ENCODE measurements at regions not wholly inside any gene's neighbourhood (a gene's known extent, or its start where the extent isn't known, plus 50 kb on each side); places are given as distances from the start of the nearest gene placed in this dataset.

- H3K4me1 ChIP-seq (replicated peaks in 1 of 2), result no peaks in the 10 kb centered on the region
- in situ Hi-C loops (cut with MboI; ENCODE audit: low pct_unique_long_range_greater_than_20kb in 2 of 9, low sequenced_read_pairs in 9 of 9, unreplicated experiment in 9 of 9), result no loop called here
- 50 to 100% (median 90%) methylated on average over 1 to 8 of the region's 13 CpGs; no CpG with 5 or more reads in 3 of the 10 experiments for WGBS, 10 experiments
- H3K27ac ChIP-seq, result no peak overlapping the region
- H3K4me3 ChIP-seq, result no peak overlapping the region
- no peak for ATAC-seq (replicated peaks in 6 of 8)
Measured at GRCh38 chr4:153064571-153064970, 128.4 kb downstream of the FHDC1 start.

GRCh38 chr4:153065276-153065675, 129.2 kb downstream of the FHDC1 start:
- WGBS, 10 experiments, result 40 to 100% (median 82%) methylated on average over 2 to 7 of the region's 9 CpGs; no CpG with 5 or more reads in 3 of the 10 experiments
- no peak overlapping the region for H3K27ac ChIP-seq
- ATAC-seq (replicated peaks in 6 of 8), result no peak
- H3K4me1 ChIP-seq (replicated peaks in 1 of 2), result no peaks in the 10 kb centered on the region
- in situ Hi-C loops (cut with MboI; ENCODE audit: low pct_unique_long_range_greater_than_20kb in 2 of 9, low sequenced_read_pairs in 9 of 9, unreplicated experiment in 9 of 9), result no loop called here
- H3K4me3 ChIP-seq, result no peak overlapping the region

- WGBS, 10 experiments, result 40 to 100% (median 67%) methylated on average over 1 of the region's 1 CpG; no CpG with 5 or more reads in 5 of the 10 experiments
- no peak overlapping the region for H3K27ac ChIP-seq
- in situ Hi-C loops (cut with MboI; ENCODE audit: low pct_unique_long_range_greater_than_20kb in 2 of 9, low sequenced_read_pairs in 9 of 9, unreplicated experiment in 9 of 9), result no loop called here
- ATAC-seq (replicated peaks in 6 of 8), result peak in 2 of 8 experiments; percentile 64 to 67
- no peaks in the 10 kb centered on the region for H3K4me1 ChIP-seq (replicated peaks in 1 of 2)
- no peak overlapping the region for H3K4me3 ChIP-seq
Measured at GRCh38 chr4:153067376-153067775, 131.3 kb downstream of the FHDC1 start.

GRCh38 chr4:153068751-153069150, 132.6 kb downstream of the FHDC1 start:
- in situ Hi-C loops (cut with MboI; ENCODE audit: low pct_unique_long_range_greater_than_20kb in 2 of 9, low sequenced_read_pairs in 9 of 9, unreplicated experiment in 9 of 9), result no loop called here
- H3K4me1 ChIP-seq (replicated peaks in 1 of 2), result peaks cover 3 to 6% of the 10 kb centered on the region in 2 donors
- no peak for ATAC-seq (replicated peaks in 6 of 8)
- no peak overlapping the region for H3K27ac ChIP-seq
- H3K4me3 ChIP-seq, result no peak overlapping the region
- 64 to 100% (median 90%) methylated on average over 1 to 7 of the region's 7 CpGs for WGBS, 10 experiments

GRCh38 chr4:153071958-153072598, 132.2 kb upstream of the TRIM2 start:
- in situ Hi-C loops (cut with MboI; ENCODE audit: low pct_unique_long_range_greater_than_20kb in 2 of 9, low sequenced_read_pairs in 9 of 9, unreplicated experiment in 9 of 9), result no loop called here
- H3K4me1 ChIP-seq (replicated peaks in 1 of 2), result peaks cover 3 to 6% of the 10 kb centered on the region in 2 donors
- H3K4me3 ChIP-seq, result no peak overlapping the region
- peak in 6 of 8 experiments; percentile 29 to 61 (median 37) for ATAC-seq (replicated peaks in 6 of 8)
- H3K27ac ChIP-seq, result no peak overlapping the region

GRCh38 chr4:153072661-153073060, 131.6 kb upstream of the TRIM2 start:
- Histone ChIP-seq H3K4me3 (no peak overlapping the region), H3K27ac (no peak overlapping the region), H3K4me1 (replicated peaks in 1 of 2) (peaks cover 3 to 6% of the 10 kb centered on the region in 2 donors)
- in situ Hi-C loops (cut with MboI; ENCODE audit: low pct_unique_long_range_greater_than_20kb in 2 of 9, low sequenced_read_pairs in 9 of 9, unreplicated experiment in 9 of 9), result no loop called here
- no peak for ATAC-seq (replicated peaks in 6 of 8)

GRCh38 chr4:153074486-153074885, 129.8 kb upstream of the TRIM2 start:
- in situ Hi-C loops (cut with MboI; ENCODE audit: low pct_unique_long_range_greater_than_20kb in 2 of 9, low sequenced_read_pairs in 9 of 9, unreplicated experiment in 9 of 9), result no loop called here
- 29 to 100% (median 92%) methylated on average over 1 of the region's 1 CpG; no CpG with 5 or more reads in 1 of the 10 experiments for WGBS, 10 experiments
- peaks cover 3 to 7% of the 10 kb centered on the region in 2 donors for H3K4me1 ChIP-seq (replicated peaks in 1 of 2)
- no peak overlapping the region for H3K27ac ChIP-seq
- no peak for ATAC-seq (replicated peaks in 6 of 8)
- no peak overlapping the region for H3K4me3 ChIP-seq

- no peak overlapping the region for H3K27ac ChIP-seq
Measured at GRCh38 chr4:153074936-153075630, 129.2 kb upstream of the TRIM2 start.

GRCh38 chr4:153075836-153076518, 128.3 kb upstream of the TRIM2 start:
- H3K4me1 ChIP-seq (replicated peaks in 1 of 2), result peaks cover 14 to 22% of the 10 kb centered on the region in 2 donors
- H3K27ac ChIP-seq, result no peak overlapping the region
- 43 to 100% (median 78%) methylated on average over 1 to 4 of the region's 4 CpGs; no CpG with 5 or more reads in 2 of the 10 experiments for WGBS, 10 experiments
- peak in 2 of 8 experiments; percentile 71 to 76 for ATAC-seq (replicated peaks in 6 of 8)
- H3K4me3 ChIP-seq, result no peak overlapping the region
- in situ Hi-C loops (cut with MboI; ENCODE audit: low pct_unique_long_range_greater_than_20kb in 2 of 9, low sequenced_read_pairs in 9 of 9, unreplicated experiment in 9 of 9), result loop anchor here in 2 of 9 experiments (25.0 kb wide), 1 partner anchor 239 kb away; no protein-coding TSS in a partner anchor

More at GRCh38 chr4:153074936-153075630, 129.2 kb upstream of the TRIM2 start:
- peaks cover 5 to 13% of the 10 kb centered on the region in 2 donors for H3K4me1 ChIP-seq (replicated peaks in 1 of 2)
- 19 to 100% (median 100%) methylated on average over 1 to 2 of the region's 2 CpGs; no CpG with 5 or more reads in 1 of the 10 experiments for WGBS, 10 experiments
- in situ Hi-C loops (cut with MboI; ENCODE audit: low pct_unique_long_range_greater_than_20kb in 2 of 9, low sequenced_read_pairs in 9 of 9, unreplicated experiment in 9 of 9), result loop anchor here in 2 of 9 experiments (25.0 kb wide), 1 partner anchor 238 kb away; no protein-coding TSS in a partner anchor
- H3K4me3 ChIP-seq, result no peak overlapping the region
- no peak for ATAC-seq (replicated peaks in 6 of 8)

GRCh38 chr4:153076861-153077260, 127.4 kb upstream of the TRIM2 start:
- in situ Hi-C loops (cut with MboI; ENCODE audit: low pct_unique_long_range_greater_than_20kb in 2 of 9, low sequenced_read_pairs in 9 of 9, unreplicated experiment in 9 of 9), result loop anchor here in 2 of 9 experiments (25.0 kb wide), 1 partner anchor 240 kb away; no protein-coding TSS in a partner anchor
- H3K4me1 ChIP-seq (replicated peaks in 1 of 2), result peaks cover 14 to 30% of the 10 kb centered on the region in 2 donors
- ATAC-seq (replicated peaks in 6 of 8), result no peak
- H3K27ac ChIP-seq, result no peak overlapping the region
- WGBS, 10 experiments, result 40 to 100% (median 86%) methylated on average over 1 to 3 of the region's 3 CpGs; no CpG with 5 or more reads in 1 of the 10 experiments
- no peak overlapping the region for H3K4me3 ChIP-seq

GRCh38 chr4:153079857-153080391, 124.3 kb upstream of the TRIM2 start:
- Histone ChIP-seq H3K4me1 (replicated peaks in 1 of 2) (peaks cover 34 to 48% of the 10 kb centered on the region in 2 donors), H3K27ac (peak overlapping the region; percentile 24 to 30), H3K4me3 (no peak overlapping the region)
- 20 to 100% (median 59%) methylated on average over 1 to 5 of the region's 6 CpGs; no CpG with 5 or more reads in 4 of the 10 experiments for WGBS, 10 experiments
- in situ Hi-C loops (cut with MboI; ENCODE audit: low pct_unique_long_range_greater_than_20kb in 2 of 9, low sequenced_read_pairs in 9 of 9, unreplicated experiment in 9 of 9), result loop anchor here in 2 of 9 experiments (25.0 kb wide), 1 partner anchor 243 kb away; no protein-coding TSS in a partner anchor
- peak in 5 of 8 experiments; percentile 57 to 78 (median 72) for ATAC-seq (replicated peaks in 6 of 8)

GRCh38 chr4:153081006-153081580, 123.2 kb upstream of the TRIM2 start:
- 44 to 100% (median 80%) methylated on average over 1 to 7 of the region's 7 CpGs; no CpG with 5 or more reads in 1 of the 10 experiments for WGBS, 10 experiments
- in situ Hi-C loops (cut with MboI; ENCODE audit: low pct_unique_long_range_greater_than_20kb in 2 of 9, low sequenced_read_pairs in 9 of 9, unreplicated experiment in 9 of 9), result loop anchor here in 2 of 9 experiments (25.0 kb wide), 1 partner anchor 244 kb away; no protein-coding TSS in a partner anchor
- Histone ChIP-seq H3K4me1 (replicated peaks in 1 of 2) (peaks cover 38 to 49% of the 10 kb centered on the region in 2 donors), H3K27ac (peak overlapping the region in 1 of 2 donors; percentile 12), H3K4me3 (no peak overlapping the region)
- no peak for ATAC-seq (replicated peaks in 6 of 8)

Data from motor neuron (in vitro differentiated cells).